ENCODE measurements at regions not wholly inside any gene's neighbourhood (a gene's known extent, or its start where the extent isn't known, plus 50 kb on each side); places are given as distances from the start of the nearest gene placed in this dataset.
A peak's percentile ranks its signal among the peaks of the same experiment; 100 is the strongest.

DNA sequence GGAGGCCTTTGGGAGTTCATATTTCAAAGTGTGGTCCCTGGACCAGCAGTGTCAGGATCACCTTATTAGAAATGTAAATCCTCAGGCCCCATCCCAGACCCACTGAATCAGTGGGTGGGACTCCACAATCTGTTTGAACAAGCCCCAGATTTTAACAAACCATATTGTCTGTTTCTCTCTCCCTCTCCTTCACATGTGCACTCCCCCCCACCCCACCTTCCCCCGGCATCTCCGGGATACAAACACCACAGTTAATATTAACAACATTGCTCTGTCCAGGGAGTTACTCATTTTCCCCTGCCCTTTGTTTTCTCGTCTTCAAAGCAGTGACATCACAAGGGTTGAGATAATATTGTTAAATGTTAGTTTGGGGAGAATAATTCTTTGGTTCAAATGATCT, 127.3 kb downstream of the KATNIP start:
- DNase-seq, result no peak
- Mint-ChIP-seq H3K9me3 (no peaks in the 10 kb centered on the region), H3K36me3 (ENCODE audit: low read depth) (no peaks in the 10 kb centered on the region), H3K27ac (no peak overlapping the region), H3K4me1 (no peaks in the 10 kb centered on the region), H3K27me3 (no peaks in the 10 kb centered on the region), H3K4me3 (no peak overlapping the region)
- ChIA-PET CTCF (no interaction called here), POLR2A (no interaction called here)

- Mint-ChIP-seq H3K36me3 (ENCODE audit: low read depth) (no peaks in the 10 kb centered on the region), H3K4me3 (no peak overlapping the region), H3K27ac (no peak overlapping the region), H3K4me1 (no peaks in the 10 kb centered on the region), H3K27me3 (no peaks in the 10 kb centered on the region), H3K9me3 (no peaks in the 10 kb centered on the region)
- POLR2A ChIA-PET, result no interaction called here
- DNase-seq, result no peak
- CTCF ChIA-PET, result interaction anchor here (1.0 kb wide), 1 partner anchor 8 kb away, joined by 3 read pairs; no protein-coding TSS in a partner anchor
These were observed 129.0 kb downstream of the KATNIP start for GRCh38 chr16:27678955-27679354.

GRCh38 chr16:27679899-27680298, 130.0 kb downstream of the KATNIP start:
- Mint-ChIP-seq H3K36me3 (ENCODE audit: low read depth) (no peaks in the 10 kb centered on the region), H3K4me1 (no peaks in the 10 kb centered on the region), H3K9me3 (no peaks in the 10 kb centered on the region), H3K4me3 (no peak overlapping the region), H3K27ac (no peak overlapping the region), H3K27me3 (no peaks in the 10 kb centered on the region)
- CTCF ChIA-PET, result interaction anchor here (0.6 to 0.7 kb wide), 2 partner anchors 52 to 875 kb away, joined by 3 read pairs; no protein-coding TSS in a partner anchor
- POLR2A ChIA-PET, result no interaction called here
- DNase-seq, result no peak

- Mint-ChIP-seq H3K27ac (no peak overlapping the region), H3K9me3 (no peaks in the 10 kb centered on the region), H3K27me3 (no peaks in the 10 kb centered on the region), H3K4me1 (no peaks in the 10 kb centered on the region), H3K36me3 (ENCODE audit: low read depth) (no peaks in the 10 kb centered on the region), H3K4me3 (no peak overlapping the region)
- DNase-seq, result no peak
- CTCF ChIA-PET, result interaction anchor here (1.3 kb wide), 1 partner anchor 9 kb away, joined by 3 read pairs; no protein-coding TSS in a partner anchor
- POLR2A ChIA-PET, result no interaction called here
These were observed 131.7 kb downstream of the KATNIP start for GRCh38 chr16:27681681-27682080.

DNA sequence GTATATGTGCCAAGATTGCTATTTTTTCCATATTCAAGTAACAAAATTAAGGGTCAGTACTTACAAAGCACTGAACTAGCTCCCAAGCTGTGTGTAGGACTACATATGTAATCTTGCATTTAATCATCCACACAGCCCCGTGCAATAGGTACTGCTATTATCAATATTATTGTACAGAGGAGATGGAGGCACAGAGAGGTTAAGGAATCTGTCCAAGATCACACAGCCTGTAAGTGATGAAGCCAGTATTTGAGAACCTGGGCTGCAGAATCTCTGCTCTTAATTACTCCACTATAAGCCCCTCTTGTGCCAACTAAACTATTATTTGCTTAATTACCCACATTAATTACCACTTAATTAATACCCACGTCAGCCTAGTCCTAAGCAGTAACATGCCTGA, 134.1 kb downstream of the KATNIP start:
- H3K27ac Mint-ChIP-seq, result no peak overlapping the region
- H3K36me3 Mint-ChIP-seq (ENCODE audit: low read depth), result no peaks in the 10 kb centered on the region
- ChIA-PET CTCF (interaction anchor here (0.5 kb wide), 1 partner anchor 76 kb away, joined by 4 read pairs; no protein-coding TSS in a partner anchor), POLR2A (no interaction called here)
- no peak overlapping the region for H3K4me3 Mint-ChIP-seq
- no peak for DNase-seq
- H3K4me1 Mint-ChIP-seq, result no peaks in the 10 kb centered on the region
- H3K27me3 Mint-ChIP-seq, result no peaks in the 10 kb centered on the region
- no peaks in the 10 kb centered on the region for H3K9me3 Mint-ChIP-seq

DNA sequence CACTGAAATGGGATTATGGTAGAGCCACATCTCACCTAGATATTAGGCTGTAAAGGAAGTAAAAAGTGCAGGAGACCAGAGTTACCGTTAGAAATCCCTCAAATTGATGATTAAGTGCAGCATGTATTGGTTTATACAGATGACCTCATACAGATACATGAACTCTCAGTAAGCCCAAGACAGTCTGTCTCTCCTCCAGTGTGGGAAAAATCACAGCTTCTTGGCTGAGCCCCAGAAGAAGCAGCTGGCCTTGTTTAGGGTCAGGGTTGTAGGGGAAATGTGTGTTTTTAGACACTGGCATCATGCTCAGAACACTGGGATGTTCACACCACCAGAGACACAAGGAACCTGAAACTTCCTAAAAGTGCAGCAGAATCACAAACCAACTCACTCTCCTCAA, 135.9 kb downstream of the KATNIP start:
- H3K4me1 Mint-ChIP-seq, result no peaks in the 10 kb centered on the region
- CTCF ChIA-PET, result interaction anchor here (0.5 to 1.1 kb wide), 2 partner anchors 170 to 181 kb away, joined by 3 read pairs; no protein-coding TSS in a partner anchor
- H3K27ac Mint-ChIP-seq, result no peak overlapping the region
- DNase-seq, result no peak
- H3K27me3 Mint-ChIP-seq, result no peaks in the 10 kb centered on the region
- H3K36me3 Mint-ChIP-seq (ENCODE audit: low read depth), result no peaks in the 10 kb centered on the region
- POLR2A ChIA-PET, result no interaction called here
- H3K9me3 Mint-ChIP-seq, result no peaks in the 10 kb centered on the region
- H3K4me3 Mint-ChIP-seq, result no peak overlapping the region

DNA sequence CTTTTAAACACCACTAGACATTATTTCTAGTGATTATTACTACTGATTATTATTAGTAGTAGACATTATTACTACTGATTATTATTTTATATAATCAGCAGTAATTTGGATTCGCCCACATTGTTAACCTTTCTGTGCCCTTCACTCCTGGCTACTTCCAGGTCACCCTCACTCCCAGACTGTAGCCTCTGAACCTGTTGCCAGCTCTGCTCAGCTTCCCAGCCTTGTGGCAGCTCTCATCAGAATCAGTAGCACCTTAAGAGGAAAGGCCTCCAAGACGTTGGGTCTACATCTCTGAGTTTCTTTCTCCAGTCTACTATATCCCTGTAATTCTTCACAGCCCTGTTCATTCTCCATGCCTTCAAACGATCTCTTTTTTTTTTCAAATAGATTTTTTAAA, 137.0 kb downstream of the KATNIP start:
- POLR2A ChIA-PET, result no interaction called here
- no peak overlapping the region for H3K4me3 Mint-ChIP-seq
- CTCF ChIA-PET, result interaction anchor here (0.7 to 1.1 kb wide), 2 partner anchors 9 to 180 kb away, joined by 3 read pairs; no protein-coding TSS in a partner anchor

GRCh38 chr16:27687605-27688004, 137.7 kb downstream of the KATNIP start:
- Mint-ChIP-seq H3K27ac (no peak overlapping the region), H3K36me3 (ENCODE audit: low read depth) (no peaks in the 10 kb centered on the region), H3K4me1 (peaks cover 1% of the 10 kb centered on the region), H3K4me3 (no peak overlapping the region), H3K9me3 (no peaks in the 10 kb centered on the region), H3K27me3 (no peaks in the 10 kb centered on the region)
- ChIA-PET CTCF (interaction anchor here (0.7 kb wide), 1 partner anchor 9 kb away, joined by 3 read pairs; no protein-coding TSS in a partner anchor), POLR2A (no interaction called here)
- no peak for DNase-seq

More for the DNA sequence above, 137.0 kb downstream of the KATNIP start:
- no peak overlapping the region for H3K27ac Mint-ChIP-seq
- H3K27me3 Mint-ChIP-seq, result no peaks in the 10 kb centered on the region
- H3K36me3 Mint-ChIP-seq (ENCODE audit: low read depth), result no peaks in the 10 kb centered on the region
- no peaks in the 10 kb centered on the region for H3K9me3 Mint-ChIP-seq
- no peaks in the 10 kb centered on the region for H3K4me1 Mint-ChIP-seq
- no peak for DNase-seq

- Mint-ChIP-seq H3K9me3 (no peaks in the 10 kb centered on the region), H3K4me3 (no peak overlapping the region), H3K27me3 (no peaks in the 10 kb centered on the region), H3K27ac (no peak overlapping the region), H3K4me1 (peaks cover 2% of the 10 kb centered on the region), H3K36me3 (ENCODE audit: low read depth) (no peaks in the 10 kb centered on the region)
- ChIA-PET CTCF (interaction anchor here (1.2 to 1.4 kb wide), 2 partner anchors 12 to 32 kb away, joined by 4 to 5 read pairs; no protein-coding TSS in a partner anchor), POLR2A (no interaction called here)
- DNase-seq, result no peak
These were observed 139.8 kb downstream of the KATNIP start for GRCh38 chr16:27689711-27690110.

GRCh38 chr16:27690608-27691007, 140.7 kb downstream of the KATNIP start:
- Mint-ChIP-seq H3K4me1 (peaks cover 2% of the 10 kb centered on the region), H3K36me3 (ENCODE audit: low read depth) (no peaks in the 10 kb centered on the region), H3K4me3 (no peak overlapping the region), H3K9me3 (no peaks in the 10 kb centered on the region), H3K27me3 (no peaks in the 10 kb centered on the region), H3K27ac (no peak overlapping the region)
- ChIA-PET POLR2A (interaction anchor here (0.5 kb wide), 1 partner anchor 351 kb away, joined by 3 read pairs; no protein-coding TSS in a partner anchor), CTCF (interaction anchor here (1.0 to 1.9 kb wide), 6 partner anchors 8 to 176 kb away, joined by 3 to 7 read pairs (median 4); no protein-coding TSS in a partner anchor)
- peak; percentile 37 for DNase-seq

DNA sequence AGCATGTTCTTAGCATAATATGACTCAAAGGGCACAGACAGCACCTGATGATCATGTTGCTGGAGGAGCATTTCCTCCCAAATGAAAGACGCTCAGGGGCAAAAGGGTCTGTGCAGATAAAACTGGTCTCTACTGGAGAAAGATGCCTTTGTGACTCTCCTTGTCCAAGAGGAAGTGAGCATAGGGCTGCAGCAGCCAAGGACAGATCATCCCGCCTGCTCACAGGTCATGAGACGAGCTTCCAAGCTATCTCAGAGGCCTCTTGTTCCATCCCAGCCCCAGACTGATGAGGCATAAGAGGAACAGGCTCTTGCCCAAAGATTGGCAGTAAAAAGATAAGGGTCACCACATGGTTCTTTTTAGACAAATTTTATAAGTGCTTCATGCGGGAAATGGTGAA, 141.8 kb downstream of the KATNIP start:
- Mint-ChIP-seq H3K4me1 (peaks cover 2% of the 10 kb centered on the region), H3K9me3 (no peaks in the 10 kb centered on the region), H3K27me3 (no peaks in the 10 kb centered on the region), H3K27ac (no peak overlapping the region), H3K36me3 (ENCODE audit: low read depth) (no peaks in the 10 kb centered on the region), H3K4me3 (no peak overlapping the region)
- ChIA-PET POLR2A (no interaction called here), CTCF (interaction anchor here (1.0 to 1.9 kb wide), 3 partner anchors 10 to 175 kb away, joined by 3 to 7 read pairs (median 4); no protein-coding TSS in a partner anchor)
- no peak for DNase-seq

DNA sequence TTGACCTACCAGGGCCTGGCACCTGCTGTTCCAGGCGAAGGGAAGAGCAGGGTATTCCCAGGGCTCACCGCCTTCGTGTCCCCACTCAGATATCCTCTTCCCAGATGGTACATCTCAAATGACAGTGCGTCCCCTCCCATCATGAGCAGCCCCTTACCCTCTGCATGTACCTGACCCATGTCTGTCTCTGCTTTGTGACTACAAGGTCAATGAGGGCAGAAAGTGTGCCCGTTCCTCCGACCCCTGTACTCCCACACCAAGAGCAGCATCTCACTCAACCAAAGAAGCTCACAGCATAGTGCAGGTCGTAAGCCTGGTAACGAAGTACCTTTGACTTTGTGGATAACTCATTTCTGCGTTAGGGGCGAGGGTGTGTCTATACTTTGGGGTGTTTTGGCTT, 142.6 kb downstream of the KATNIP start:
- no peak for DNase-seq
- H3K27ac Mint-ChIP-seq, result no peak overlapping the region
- CTCF ChIA-PET, result interaction anchor here (1.8 to 1.9 kb wide), 2 partner anchors 52 to 174 kb away, joined by 4 to 7 read pairs; no protein-coding TSS in a partner anchor
- H3K27me3 Mint-ChIP-seq, result no peaks in the 10 kb centered on the region
- POLR2A ChIA-PET, result no interaction called here
- peaks cover 2% of the 10 kb centered on the region for H3K4me1 Mint-ChIP-seq
- H3K4me3 Mint-ChIP-seq, result no peak overlapping the region
- H3K9me3 Mint-ChIP-seq, result no peaks in the 10 kb centered on the region
- no peaks in the 10 kb centered on the region for H3K36me3 Mint-ChIP-seq (ENCODE audit: low read depth)

GRCh38 chr16:27695161-27695560, 145.2 kb downstream of the KATNIP start:
- Mint-ChIP-seq H3K27ac (no peak overlapping the region), H3K36me3 (ENCODE audit: low read depth) (no peaks in the 10 kb centered on the region), H3K4me3 (no peak overlapping the region), H3K27me3 (no peaks in the 10 kb centered on the region), H3K9me3 (no peaks in the 10 kb centered on the region), H3K4me1 (peaks cover 2% of the 10 kb centered on the region)
- CTCF ChIA-PET, result no interaction called here
- no peak for DNase-seq
- POLR2A ChIA-PET, result no interaction called here

DNA sequence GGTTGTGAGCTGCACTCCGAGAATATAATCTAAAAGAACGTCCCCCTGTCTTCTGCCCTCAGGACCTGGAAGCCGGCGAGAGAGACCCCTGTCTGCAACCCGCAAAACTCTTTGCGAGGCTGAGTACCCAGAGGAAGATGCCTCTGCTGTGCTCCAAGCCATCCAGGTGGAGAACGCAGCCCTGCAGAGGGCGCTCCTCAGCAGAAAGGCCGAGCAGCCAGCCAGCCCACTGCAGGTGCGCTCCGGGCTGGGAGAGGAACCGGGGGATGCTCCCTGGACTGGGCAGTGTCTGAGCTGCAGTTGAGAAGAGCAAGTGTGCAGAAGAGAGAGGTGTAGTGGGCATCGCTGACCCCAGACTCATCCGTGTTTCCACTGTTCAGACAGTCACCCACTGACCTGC, 148.3 kb downstream of the KATNIP start:
- Mint-ChIP-seq H3K9me3 (no peaks in the 10 kb centered on the region), H3K27me3 (no peaks in the 10 kb centered on the region), H3K36me3 (ENCODE audit: low read depth) (no peaks in the 10 kb centered on the region), H3K4me3 (no peak overlapping the region), H3K4me1 (no peaks in the 10 kb centered on the region), H3K27ac (no peak overlapping the region)
- no peak for DNase-seq
- CTCF ChIA-PET, result interaction anchor here (1.2 to 1.6 kb wide), 2 partner anchors 61 to 168 kb away, joined by 4 to 6 read pairs; no protein-coding TSS in a partner anchor
- POLR2A ChIA-PET, result no interaction called here

Data from activated CD4-positive, alpha-beta memory T cell treated with anti-CD3 and anti-CD28 coated beads, Interleukin-2, amount 10 ng/mL, durations not matched to agents 7 days and 5 days (primary cell).